HUES6 (cell line): ENCODE measurements at regions not wholly inside any gene's neighbourhood (a gene's known extent, or its start where the extent isn't known, plus 50 kb on each side); places are given as distances from the start of the nearest gene placed in this dataset.

ENCODE experiments used
- H3K27ac ChIP-seq: 2 replicates; pipeline ENCODE4 v1.7.0; 2013; ENCODE audit warnings: low read depth, mild to moderate bottlenecking, low read length, inconsistent platforms
- H3K27me3 ChIP-seq: 2 replicates; pipeline ENCODE4 v1.6.1; 2013; ENCODE audit warnings: low read length; ENCODE audit not compliant: control insufficient read depth, insufficient read depth
- H3K36me3 ChIP-seq: 2 replicates; pipeline ENCODE4 v1.6.1; 2013; ENCODE audit warnings: low read length; ENCODE audit not compliant: control insufficient read depth, insufficient read depth
- H3K4me1 ChIP-seq: 2 replicates; pipeline ENCODE4 v1.6.1; 2013; ENCODE audit warnings: low read length; ENCODE audit not compliant: control insufficient read depth, insufficient read depth
- H3K4me3 ChIP-seq: 2 replicates; pipeline ENCODE4 v1.5.1; 2013; ENCODE audit warnings: low read depth, low read length
- H3K9ac ChIP-seq: one replicate; pipeline ENCODE4 v1.6.1; 2013; ENCODE audit warnings: mild to moderate bottlenecking, low read length
- H3K9me3 ChIP-seq: 2 replicates; pipeline ENCODE4 v1.6.1; 2013; ENCODE audit warnings: low read depth, low read length; ENCODE audit not compliant: control insufficient read depth, insufficient read depth

DNA sequence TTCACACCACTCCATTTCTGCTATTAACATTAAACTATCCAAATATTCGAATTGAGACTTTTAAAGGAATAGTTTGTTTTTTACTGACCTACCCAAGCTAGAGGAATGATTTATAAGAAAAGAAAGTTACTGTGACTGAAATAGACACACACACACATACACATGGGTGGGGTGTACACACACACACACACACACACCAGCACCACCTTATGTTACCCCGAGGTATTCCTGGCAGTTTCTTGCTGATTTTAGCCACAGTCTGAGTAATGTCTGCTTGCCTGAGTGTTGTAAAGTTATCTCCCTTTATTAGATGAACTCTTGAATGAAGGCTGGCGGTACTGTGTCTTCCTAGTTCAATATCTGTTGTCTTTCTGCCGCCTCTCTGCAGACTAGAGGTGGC lies 91.3 kb upstream of the PRKG1 start:
- no peak overlapping the region for H3K27ac ChIP-seq
- H3K27me3 ChIP-seq = no peaks in the 10 kb centered on the region
- no peak overlapping the region for H3K9ac ChIP-seq
- no peaks in the 10 kb centered on the region for H3K4me1 ChIP-seq
- no peak overlapping the region for H3K4me3 ChIP-seq
- no peaks in the 10 kb centered on the region for H3K9me3 ChIP-seq
- H3K36me3 ChIP-seq = no peaks in the 10 kb centered on the region

DNA sequence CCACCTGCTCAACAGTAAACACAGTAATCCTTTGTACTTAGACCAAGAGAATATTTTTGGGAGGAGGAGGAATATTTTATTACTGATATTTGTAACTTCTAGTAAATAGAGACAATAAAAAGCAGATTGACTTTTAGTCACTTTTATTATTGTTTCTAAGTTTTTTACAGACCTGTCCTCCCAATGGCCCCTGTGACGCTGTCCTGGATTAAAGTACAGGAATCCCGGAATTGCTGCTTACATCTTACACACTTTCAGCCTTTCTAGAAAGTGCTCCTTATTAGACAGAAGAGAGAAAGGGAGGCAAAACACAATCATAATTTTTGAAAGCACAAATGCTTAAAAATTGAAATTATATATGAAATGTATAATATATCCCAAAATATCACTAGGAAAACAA lies 86.4 kb upstream of the PRKG1 start:
- no peaks in the 10 kb centered on the region for H3K9me3 ChIP-seq
- no peaks in the 10 kb centered on the region for H3K36me3 ChIP-seq
- peaks cover 6% of the 10 kb centered on the region for H3K4me1 ChIP-seq
- no peak overlapping the region for H3K4me3 ChIP-seq
- peaks cover 42% of the 10 kb centered on the region for H3K27me3 ChIP-seq
- no peak overlapping the region for H3K27ac ChIP-seq
- H3K9ac ChIP-seq = no peak overlapping the region

DNA sequence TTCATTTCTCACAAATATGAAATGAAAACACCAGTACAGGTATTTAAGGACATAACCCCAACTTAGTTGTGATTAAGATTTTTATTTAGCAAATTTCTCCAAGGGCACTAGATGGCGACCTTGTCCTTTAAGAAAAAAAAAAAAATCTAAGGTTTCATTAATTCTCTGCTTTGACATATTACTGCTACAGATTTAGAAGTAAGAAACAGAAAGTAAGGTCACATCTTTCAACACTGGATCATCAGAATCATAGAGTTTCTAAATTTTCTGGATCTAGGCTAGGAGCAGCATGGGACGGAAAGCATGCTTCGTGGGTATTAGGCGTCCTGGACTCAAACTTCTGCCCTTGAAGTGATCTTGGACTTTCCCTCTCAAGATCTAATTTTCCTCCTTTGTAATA lies 85.5 kb upstream of the PRKG1 start:
- Histone ChIP-seq H3K4me3 (no peak overlapping the region), H3K36me3 (no peaks in the 10 kb centered on the region), H3K9ac (no peak overlapping the region), H3K27ac (no peak overlapping the region), H3K9me3 (no peaks in the 10 kb centered on the region), H3K27me3 (peaks cover 50% of the 10 kb centered on the region), H3K4me1 (peaks cover 14% of the 10 kb centered on the region)

DNA sequence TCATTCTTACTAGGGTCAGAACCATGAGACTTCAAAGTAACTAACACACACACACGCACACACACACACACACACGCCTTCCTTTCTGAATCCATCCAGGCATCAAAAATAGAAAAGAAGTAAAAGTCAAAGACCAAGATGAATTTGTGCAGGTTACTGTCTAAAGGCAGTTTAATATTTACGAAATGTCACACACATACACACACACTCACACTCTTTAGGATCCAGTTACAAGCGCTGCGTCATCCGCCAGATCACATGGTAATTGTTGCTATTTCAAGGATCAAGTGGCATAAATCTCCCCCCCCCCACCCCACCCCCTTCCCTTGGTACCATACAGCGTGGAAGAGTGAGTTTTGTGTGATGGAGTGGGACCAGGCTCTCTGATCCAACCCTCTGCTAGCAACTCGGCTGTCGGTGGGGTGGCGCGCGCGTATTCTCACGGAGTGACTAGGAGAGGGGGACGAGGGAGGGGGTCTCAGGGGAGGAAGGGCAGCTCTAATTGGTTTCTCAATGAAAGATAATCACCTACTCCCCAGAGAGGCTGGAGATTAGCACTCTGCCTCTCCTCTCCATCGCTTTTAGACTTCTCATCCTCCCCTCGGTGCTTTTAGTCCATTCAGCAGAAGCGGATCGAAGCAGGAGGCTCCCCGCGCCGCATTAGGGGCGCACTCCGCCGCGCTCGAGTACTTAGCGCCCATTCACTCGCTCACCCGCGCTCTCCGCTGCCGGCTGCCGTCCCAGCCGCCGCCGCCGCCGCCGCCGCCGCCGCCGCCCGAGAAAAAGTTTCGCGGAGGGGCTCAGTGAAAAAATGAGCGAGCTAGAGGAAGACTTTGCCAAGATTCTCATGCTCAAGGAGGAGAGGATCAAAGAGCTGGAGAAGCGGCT lies 83.5 kb upstream of the PRKG1 start:
- Histone ChIP-seq H3K27me3 (peaks cover 53% of the 10 kb centered on the region), H3K9me3 (no peaks in the 10 kb centered on the region), H3K36me3 (no peaks in the 10 kb centered on the region), H3K4me1 (peaks cover 16% of the 10 kb centered on the region), H3K27ac (no peak overlapping the region), H3K4me3 (peak overlapping the region; percentile 67), H3K9ac (no peak overlapping the region)

DNA sequence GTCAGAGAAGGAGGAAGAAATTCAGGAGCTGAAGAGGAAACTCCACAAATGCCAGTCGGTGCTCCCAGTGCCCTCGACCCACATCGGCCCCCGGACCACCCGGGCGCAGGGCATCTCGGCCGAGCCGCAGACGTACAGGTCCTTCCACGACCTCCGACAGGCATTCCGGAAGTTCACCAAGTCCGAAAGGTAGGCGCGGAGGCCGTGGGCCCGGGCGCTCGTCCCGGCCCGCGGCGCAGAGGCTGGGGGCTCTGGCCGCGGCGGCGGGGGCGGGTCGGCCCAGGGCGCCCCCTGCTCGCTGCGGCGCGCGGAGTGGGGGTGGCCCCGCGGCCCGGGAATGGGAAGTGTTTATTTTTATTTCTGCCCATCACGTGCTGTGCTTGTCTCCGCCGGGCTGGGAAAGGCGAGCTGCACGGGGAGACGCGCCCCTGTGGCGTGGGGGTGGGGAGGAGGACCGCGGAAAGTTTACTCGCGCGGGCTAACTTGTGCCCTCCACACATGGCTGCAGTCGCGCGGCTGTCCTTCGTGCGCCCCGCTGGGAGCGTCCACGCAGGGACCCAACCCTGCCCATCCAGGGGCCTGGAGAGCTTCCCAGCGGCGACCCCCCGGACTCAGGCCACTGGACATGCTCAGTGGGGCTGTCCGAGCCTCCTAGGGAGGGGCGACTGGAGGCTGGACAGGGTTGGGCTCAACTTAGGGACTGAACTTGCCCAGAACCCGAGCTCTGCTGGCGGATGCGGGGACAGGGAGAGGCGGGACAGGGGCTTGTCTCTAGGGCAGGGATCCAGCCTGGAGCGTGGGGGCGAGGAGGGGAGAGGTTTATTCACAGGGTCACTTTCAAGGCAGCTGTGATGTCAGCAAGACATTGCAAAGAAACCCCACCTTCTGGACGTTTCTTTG lies 82.6 kb upstream of the PRKG1 start:
- no peaks in the 10 kb centered on the region for H3K36me3 ChIP-seq
- H3K9ac ChIP-seq = peak overlapping the region; percentile 5
- peaks cover 16% of the 10 kb centered on the region for H3K4me1 ChIP-seq
- no peak overlapping the region for H3K27ac ChIP-seq
- peak overlapping the region; percentile 67 for H3K4me3 ChIP-seq
- peaks cover 55% of the 10 kb centered on the region for H3K27me3 ChIP-seq
- H3K9me3 ChIP-seq = no peaks in the 10 kb centered on the region

DNA sequence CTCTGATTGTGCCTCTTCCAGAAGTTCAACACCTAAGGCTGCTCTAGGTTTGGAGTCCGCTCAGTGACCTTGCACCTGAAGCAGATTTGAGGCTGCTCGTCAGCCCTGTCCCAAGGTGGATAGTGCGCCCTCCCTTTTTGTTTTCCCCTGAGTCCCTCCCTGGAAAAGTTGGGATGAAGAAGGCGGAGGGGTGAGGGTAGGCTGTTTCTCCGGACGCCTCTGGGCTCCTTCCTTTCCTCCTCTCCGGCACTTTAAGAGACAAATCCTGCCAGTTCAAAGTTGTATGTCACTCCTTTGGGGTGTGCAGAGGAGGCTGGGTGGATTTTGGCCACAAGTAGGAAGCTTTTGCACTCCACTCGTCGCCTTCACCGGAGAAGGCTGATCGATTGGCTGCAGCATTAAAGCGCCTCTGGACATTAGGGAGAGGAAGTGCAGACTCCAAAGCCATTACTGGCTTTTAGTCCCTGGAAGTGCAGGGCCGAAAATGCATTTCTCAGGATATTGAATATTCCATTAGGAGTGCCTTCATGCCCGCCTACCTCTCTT lies 81.9 kb upstream of the PRKG1 start:
- Histone ChIP-seq H3K9me3 (no peaks in the 10 kb centered on the region), H3K36me3 (no peaks in the 10 kb centered on the region), H3K27ac (no peak overlapping the region), H3K27me3 (peaks cover 55% of the 10 kb centered on the region), H3K4me3 (peak overlapping the region; percentile 67), H3K9ac (peak overlapping the region; percentile 5), H3K4me1 (peaks cover 16% of the 10 kb centered on the region)

DNA sequence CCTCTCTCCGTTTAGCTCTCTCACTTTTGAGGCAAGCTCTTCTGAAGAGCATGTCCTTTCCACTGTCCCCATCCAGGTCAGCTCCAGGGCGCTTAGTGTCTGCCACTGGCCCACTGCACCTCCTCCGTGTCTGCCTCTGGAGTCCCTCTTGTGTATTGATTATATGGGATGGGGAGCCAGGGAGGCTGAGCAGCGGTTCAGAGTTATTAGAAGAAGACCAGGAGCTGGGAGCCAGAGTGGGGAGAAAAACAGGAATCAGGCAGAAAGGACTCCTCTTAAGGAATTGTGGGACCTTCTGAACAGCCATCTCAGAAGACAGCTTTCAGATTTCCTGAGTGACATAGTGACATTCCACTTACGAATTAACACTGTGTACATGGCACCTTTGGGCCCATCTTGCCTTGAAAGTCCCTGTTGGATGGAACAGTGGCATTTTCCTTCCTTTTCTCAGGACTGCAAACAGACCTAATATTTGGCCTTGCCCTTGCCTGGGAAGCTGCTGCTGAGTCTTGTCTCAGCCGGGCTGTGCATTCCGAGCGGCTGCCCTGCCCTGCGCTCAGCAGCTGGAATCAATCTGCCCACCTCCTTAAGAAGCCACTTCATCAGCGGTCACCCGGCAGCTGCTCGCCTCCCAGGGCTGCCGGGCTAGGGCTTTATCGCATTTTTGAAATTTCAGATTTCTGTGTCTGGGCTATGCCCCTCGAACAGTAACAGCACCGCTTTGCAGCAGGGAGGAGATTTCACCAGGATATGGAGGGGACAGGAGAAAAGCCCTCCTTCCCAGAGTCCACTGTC lies 81.1 kb upstream of the PRKG1 start:
- Histone ChIP-seq H3K9me3 (no peaks in the 10 kb centered on the region), H3K36me3 (no peaks in the 10 kb centered on the region), H3K4me3 (peak overlapping the region; percentile 67), H3K27ac (no peak overlapping the region), H3K4me1 (peaks cover 16% of the 10 kb centered on the region), H3K9ac (no peak overlapping the region), H3K27me3 (peaks cover 55% of the 10 kb centered on the region)

DNA sequence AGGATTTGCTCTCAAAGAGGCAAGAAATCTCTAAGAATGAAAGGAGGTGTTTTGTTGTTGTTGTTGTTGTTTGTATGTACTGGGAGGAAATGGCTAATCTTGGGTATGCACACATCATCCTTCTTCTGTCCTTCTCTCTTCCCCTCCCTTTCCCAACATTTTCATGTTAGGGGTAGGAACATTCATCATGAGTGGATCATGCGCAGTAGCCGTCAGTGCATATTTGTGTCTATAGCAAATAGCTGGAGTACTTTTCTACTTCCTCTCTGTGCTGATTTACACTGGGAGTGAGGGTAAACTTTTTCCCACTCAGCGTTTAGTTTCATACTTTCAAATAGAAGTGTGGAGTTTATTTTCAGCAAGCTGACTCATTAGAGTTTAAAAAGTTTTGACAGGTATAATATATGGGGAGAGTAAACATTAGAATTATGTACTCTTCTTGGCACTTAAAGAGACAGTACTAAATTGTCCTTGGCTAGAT lies 80.5 kb upstream of the PRKG1 start:
- Histone ChIP-seq H3K9me3 (no peaks in the 10 kb centered on the region), H3K9ac (no peak overlapping the region), H3K4me1 (peaks cover 16% of the 10 kb centered on the region), H3K27ac (no peak overlapping the region), H3K4me3 (peak overlapping the region; percentile 25; the same call in 1 of the 2 replicates), H3K27me3 (peaks cover 55% of the 10 kb centered on the region), H3K36me3 (no peaks in the 10 kb centered on the region)

DNA sequence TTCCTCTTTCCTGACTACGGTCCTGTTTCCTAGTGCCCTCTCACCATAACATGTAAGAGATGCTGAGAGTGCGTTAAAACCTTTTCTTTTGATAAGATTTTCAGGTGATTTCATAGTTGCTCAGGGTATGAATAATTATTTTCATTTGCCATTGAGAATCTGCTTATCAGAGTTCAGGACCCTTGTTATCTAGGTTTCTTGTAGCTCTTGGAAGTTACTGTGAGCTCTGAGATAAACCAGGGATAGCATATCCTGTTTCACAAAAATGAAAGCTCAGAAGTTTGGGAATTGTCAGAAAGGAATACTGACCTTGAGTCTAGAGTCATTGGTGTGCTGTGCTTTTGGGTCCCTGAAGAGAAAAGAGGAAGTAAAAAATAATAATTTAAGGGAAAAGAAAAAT lies 76.8 kb upstream of the PRKG1 start:
- H3K4me1 ChIP-seq = peaks cover 15% of the 10 kb centered on the region
- no peaks in the 10 kb centered on the region for H3K9me3 ChIP-seq
- no peak overlapping the region for H3K4me3 ChIP-seq
- H3K9ac ChIP-seq = no peak overlapping the region
- peaks cover 18% of the 10 kb centered on the region for H3K27me3 ChIP-seq
- H3K36me3 ChIP-seq = no peaks in the 10 kb centered on the region
- no peak overlapping the region for H3K27ac ChIP-seq

DNA sequence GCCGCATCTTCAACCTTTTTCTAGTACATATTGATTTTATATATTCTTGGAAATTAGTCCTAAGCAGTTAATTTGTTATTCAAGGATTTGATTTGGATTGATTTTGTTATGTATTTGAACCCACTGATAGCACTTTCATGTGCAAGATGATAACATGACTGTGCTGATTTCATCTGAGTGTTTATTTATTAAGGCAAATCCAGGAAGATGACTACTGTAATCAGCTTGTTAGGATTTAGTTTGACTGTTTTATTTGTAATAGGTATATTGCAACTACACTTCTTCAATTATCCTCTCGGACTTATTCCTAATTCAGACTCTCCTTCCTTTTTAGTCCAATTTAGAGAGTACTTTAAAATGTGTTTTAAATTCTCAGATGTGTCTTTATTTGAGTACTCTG lies 75.1 kb upstream of the PRKG1 start:
- no peak overlapping the region for H3K4me3 ChIP-seq
- no peak overlapping the region for H3K9ac ChIP-seq
- no peaks in the 10 kb centered on the region for H3K4me1 ChIP-seq
- no peak overlapping the region for H3K27ac ChIP-seq
- H3K36me3 ChIP-seq = no peaks in the 10 kb centered on the region
- H3K9me3 ChIP-seq = no peaks in the 10 kb centered on the region
- 0 out of 2 replicates have a peak, but pooled peaks cover 3% of the 10 kb centered on the region for H3K27me3 ChIP-seq
